GM21515 (cell line): ENCODE measurements at regions not wholly inside any gene's neighbourhood (a gene's known extent, or its start where the extent isn't known, plus 50 kb on each side); places are given as distances from the start of the nearest gene placed in this dataset.

ENCODE experiments used
- ATAC-seq: cut with Tn5 transposase; IDR thresholded peaks from one replicate; pipeline ENCODE4 v1.9.1; 2021; ENCODE audit not compliant: unreplicated experiment

GRCh38 chr7:142347091-142347490 is 89.2 kb upstream of the PRSS58 start:
- no peak for ATAC-seq

GRCh38 chr7:142345811-142346210 is 88.0 kb upstream of the PRSS58 start:
- no peak for ATAC-seq

GRCh38 chr7:142338633-142339501 is 81.0 kb upstream of the PRSS58 start:
- no peak for ATAC-seq

- no peak for ATAC-seq
Observed at GRCh38 chr7:142337054-142338001, 79.5 kb upstream of the PRSS58 start.

- ATAC-seq, result no peak
Observed at GRCh38 chr7:142334806-142335205, 76.9 kb upstream of the PRSS58 start.

GRCh38 chr7:142334236-142334635 is 76.4 kb upstream of the PRSS58 start:
- no peak for ATAC-seq

- ATAC-seq, result no peak
Observed at GRCh38 chr7:142332421-142332820, 74.6 kb upstream of the PRSS58 start.

GRCh38 chr7:142331941-142332340 is 74.1 kb upstream of the PRSS58 start:
- no peak for ATAC-seq

- ATAC-seq, result no peak
Observed at GRCh38 chr7:142329062-142329790, 71.4 kb upstream of the PRSS58 start.

- no peak for ATAC-seq
Observed at GRCh38 chr7:142328551-142328950, 70.7 kb upstream of the PRSS58 start.

GRCh38 chr7:142327628-142328405 is 70.0 kb upstream of the PRSS58 start:
- ATAC-seq, result no peak

- no peak for ATAC-seq
Observed at GRCh38 chr7:142323706-142324105, 65.8 kb upstream of the PRSS58 start.

- no peak for ATAC-seq
Observed at GRCh38 chr7:142321391-142321790, 63.5 kb upstream of the PRSS58 start.

GRCh38 chr7:142320883-142321282 is 63.0 kb upstream of the PRSS58 start:
- no peak for ATAC-seq

- ATAC-seq, result no peak
Observed at GRCh38 chr7:142319970-142320369, 62.1 kb upstream of the PRSS58 start.

GRCh38 chr7:142314281-142314680 is 56.4 kb upstream of the PRSS58 start:
- no peak for ATAC-seq

- no peak for ATAC-seq
Observed at GRCh38 chr7:142313528-142313927, 55.7 kb upstream of the PRSS58 start.

- ATAC-seq, result no peak
Observed at GRCh38 chr7:142311876-142312275, 54.0 kb upstream of the PRSS58 start.

- ATAC-seq, result no peak
Observed at GRCh38 chr7:142308918-142309317, 51.1 kb upstream of the PRSS58 start.

- no peak for ATAC-seq
Observed at GRCh38 chr7:142308326-142308725, 50.5 kb upstream of the PRSS58 start.
